ENCODE measurements at regions not wholly inside any gene's neighbourhood (a gene's known extent, or its start where the extent isn't known, plus 50 kb on each side); places are given as distances from the start of the nearest gene placed in this dataset.

DNA sequence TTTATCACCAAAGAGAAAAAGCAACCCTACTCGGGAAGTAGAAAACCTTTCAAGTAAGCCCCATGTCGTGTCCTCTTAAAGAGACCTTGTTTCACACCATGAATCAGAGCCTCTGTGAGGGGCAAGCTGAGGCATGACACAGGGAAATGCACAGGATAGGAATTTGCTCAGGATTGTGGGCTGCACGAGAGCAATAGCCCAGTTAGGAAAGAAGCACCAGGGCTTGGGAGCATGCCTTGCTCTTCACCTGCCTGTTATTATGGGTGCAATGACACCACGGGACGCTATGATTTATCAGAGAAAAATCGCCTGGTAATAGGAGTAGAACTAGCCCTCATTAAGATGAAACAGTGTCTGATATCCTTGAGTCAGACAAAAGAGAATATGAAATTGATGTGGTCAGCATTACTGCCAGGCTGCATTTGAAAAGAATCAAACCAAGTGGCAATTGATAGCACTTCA, 562.9 kb upstream of the NRP1 start:
- TF ChIP-seq, protein P1, sequence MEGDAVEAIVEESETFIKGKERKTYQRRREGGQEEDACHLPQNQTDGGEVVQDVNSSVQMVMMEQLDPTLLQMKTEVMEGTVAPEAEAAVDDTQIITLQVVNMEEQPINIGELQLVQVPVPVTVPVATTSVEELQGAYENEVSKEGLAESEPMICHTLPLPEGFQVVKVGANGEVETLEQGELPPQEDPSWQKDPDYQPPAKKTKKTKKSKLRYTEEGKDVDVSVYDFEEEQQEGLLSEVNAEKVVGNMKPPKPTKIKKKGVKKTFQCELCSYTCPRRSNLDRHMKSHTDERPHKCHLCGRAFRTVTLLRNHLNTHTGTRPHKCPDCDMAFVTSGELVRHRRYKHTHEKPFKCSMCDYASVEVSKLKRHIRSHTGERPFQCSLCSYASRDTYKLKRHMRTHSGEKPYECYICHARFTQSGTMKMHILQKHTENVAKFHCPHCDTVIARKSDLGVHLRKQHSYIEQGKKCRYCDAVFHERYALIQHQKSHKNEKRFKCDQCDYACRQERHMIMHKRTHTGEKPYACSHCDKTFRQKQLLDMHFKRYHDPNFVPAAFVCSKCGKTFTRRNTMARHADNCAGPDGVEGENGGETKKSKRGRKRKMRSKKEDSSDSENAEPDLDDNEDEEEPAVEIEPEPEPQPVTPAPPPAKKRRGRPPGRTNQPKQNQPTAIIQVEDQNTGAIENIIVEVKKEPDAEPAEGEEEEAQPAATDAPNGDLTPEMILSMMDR (IDR thresholded peaks at IDR 0.05): no peak
- no peak for TF ChIP-seq POLR2A (IDR thresholded peaks at IDR 0.05)
